GM18511 (cell line): ENCODE measurements at regions not wholly inside any gene's neighbourhood (a gene's known extent, or its start where the extent isn't known, plus 50 kb on each side); places are given as distances from the start of the nearest gene placed in this dataset.

Source experiments
- ATAC-seq: cut with Tn5 transposase; IDR thresholded peaks from one replicate; pipeline ENCODE4 v1.9.1; 2021; ENCODE audit warnings: mild to moderate bottlenecking, moderate library complexity; ENCODE audit not compliant: unreplicated experiment

DNA sequence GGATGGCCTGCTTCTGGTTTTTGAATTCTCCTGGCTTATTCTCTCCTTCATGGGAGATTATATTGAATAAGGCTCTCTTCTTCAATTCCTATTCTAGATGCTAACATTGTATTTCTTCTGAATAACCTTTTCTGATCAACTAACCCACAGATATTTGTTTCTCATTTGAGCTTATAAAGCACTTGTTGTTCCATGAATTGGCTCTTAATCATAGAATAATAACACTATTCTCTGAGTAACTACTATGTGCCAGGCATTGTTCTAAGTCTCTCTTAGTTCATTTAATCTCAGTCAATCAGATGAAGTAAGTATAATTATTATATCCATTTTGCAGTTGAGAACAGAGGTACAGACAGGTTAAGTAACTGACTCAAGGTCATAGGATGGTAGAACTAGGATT lies 136.3 kb upstream of the MLIP start:
- ATAC-seq, result no peak

- ATAC-seq, result no peak
Measured at GRCh38 chr6:53975941-53976615, 135.2 kb upstream of the MLIP start.

GRCh38 chr6:53977551-53977950 lies 133.7 kb upstream of the MLIP start:
- no peak for ATAC-seq

DNA sequence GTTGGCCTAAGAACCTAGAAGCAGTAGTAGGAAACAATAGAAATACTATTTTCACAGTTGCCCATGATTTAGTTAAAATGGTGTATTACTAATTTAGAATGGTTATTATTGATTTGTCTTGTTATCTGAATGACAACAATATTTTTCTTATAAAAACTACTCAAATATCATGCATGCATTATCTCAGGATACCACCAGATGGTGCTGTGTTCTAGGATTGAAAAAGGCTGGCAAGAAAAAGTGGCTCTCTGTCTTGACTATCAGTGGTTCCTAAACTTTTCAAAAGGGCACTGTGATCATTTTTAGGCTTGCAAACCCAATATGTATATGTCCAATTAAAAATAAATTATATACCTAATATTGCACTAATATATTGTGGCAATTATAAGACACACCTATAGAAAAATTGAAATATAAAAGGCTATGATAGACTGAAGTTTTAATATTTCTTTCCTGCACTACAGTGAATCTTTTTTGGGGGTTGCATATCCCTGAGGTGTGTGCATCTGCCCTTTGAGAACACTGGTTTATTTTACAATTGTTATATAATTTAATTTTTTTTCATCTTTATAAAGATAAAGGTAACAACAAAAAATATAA lies 131.7 kb upstream of the MLIP start:
- ATAC-seq, result peak; percentile 61

DNA sequence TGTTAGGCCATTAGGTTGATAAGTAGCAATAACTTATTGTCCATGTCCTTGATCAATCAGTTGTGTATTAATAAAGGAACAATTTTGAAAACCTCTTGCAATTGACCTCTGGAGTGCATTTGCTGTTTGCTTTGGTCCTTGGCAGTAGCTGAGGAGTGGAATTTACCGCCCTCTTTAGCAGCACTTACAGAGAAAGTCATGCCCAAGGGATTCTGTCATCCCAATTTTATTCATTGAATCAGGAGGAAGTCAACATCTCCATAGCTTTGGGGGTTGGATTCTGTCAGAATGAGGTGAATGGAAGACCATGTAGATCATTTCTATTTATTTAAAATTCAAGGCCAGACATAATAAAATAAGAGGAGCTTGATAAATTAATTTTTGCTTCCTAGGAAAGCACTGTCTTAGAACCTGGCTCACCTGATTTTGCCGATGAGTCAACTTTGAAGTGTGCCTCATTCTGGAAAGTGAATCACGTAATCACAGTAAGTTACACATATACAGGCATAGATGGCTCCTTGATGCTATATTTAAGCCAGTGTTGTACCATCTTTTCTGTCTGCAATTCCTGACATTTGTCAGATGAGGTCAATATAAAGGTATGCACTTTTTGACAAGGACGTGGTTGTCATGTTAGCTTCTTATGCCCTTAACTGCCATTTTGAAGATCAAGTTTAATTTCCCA lies 128.7 kb upstream of the MLIP start:
- no peak for ATAC-seq

DNA sequence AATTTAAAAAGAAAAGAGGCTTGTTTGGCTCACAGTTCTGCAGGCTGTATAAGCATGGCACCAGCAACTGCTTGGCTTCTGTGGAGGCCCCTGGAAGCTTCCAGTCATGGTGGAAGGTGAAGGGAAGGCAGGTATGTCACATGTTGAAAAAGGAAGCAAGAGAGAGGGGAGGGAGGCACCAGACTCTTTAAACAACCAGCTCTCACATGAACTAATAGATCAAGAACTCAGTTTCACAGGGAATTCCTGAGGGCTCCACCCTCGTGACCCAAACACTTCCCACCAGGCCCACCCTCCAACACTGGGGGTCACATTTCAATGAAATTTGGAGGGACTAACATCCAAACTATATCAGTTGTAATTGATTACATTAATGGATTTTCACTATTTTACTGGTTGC lies 127.9 kb upstream of the MLIP start:
- ATAC-seq, result no peak

GRCh38 chr6:53984163-53984562 lies 127.1 kb upstream of the MLIP start:
- no peak for ATAC-seq

- ATAC-seq, result no peak
Measured at GRCh38 chr6:53984581-53984980, 126.7 kb upstream of the MLIP start.

GRCh38 chr6:53985366-53985765 lies 125.9 kb upstream of the MLIP start:
- ATAC-seq, result no peak

GRCh38 chr6:53986165-53986720 lies 125.0 kb upstream of the MLIP start:
- ATAC-seq, result peak; percentile 63

DNA sequence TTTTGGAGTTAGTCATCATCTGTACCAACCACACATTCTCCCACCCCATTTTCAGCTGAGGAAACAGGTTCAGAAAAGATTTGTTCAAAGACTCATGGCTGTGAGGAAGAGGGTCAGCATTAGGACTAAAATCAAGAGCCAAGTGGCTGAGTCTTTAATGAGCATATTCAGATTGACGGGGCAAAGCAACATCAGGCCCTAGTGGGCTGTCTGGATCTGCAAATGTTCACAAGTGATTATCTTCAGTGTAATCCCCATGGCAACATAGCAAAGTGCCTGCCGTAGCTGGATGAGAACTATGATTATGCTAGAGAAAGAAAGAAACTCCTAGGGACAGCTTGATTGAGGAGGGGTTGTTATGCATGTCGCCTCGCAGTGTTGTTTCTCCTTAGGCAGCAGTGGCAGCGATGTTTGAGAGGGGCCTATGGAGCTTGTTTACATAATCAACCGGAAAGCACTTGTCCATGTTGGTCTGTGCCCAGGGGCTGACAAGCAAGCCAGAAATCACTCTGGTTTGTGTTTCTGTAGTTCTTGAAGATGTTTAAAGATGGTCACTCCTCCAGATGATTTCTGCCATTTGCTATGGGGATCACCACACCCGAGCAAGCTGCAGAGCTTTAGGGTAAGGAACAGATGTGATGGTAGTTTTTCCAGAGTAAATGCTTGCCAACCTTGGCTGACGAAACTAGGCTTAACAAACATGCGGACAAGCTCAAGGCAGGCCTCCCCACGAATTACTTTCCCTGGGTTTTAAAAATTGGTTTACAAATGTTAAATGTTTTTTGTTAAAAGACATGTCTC lies 124.3 kb upstream of the MLIP start:
- no peak for ATAC-seq

DNA sequence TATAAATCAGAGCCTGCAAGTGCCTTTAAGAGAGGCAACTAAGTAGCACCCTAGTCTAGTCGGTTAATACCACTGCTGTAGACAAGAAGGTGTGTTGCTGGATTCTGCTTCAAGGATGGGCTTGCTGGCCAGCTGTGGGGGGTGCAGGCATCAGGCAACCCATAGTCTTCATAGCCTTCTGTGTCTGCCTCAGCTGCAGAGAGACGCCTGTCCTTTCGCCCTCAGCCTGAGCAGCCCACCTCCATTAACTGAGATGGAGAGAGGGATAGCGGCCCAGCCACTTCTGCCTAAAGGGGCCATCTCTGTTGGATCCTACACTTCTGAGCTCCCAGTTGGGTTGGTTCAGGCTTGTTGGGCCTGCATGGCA lies 123.7 kb upstream of the MLIP start:
- no peak for ATAC-seq

- no peak for ATAC-seq
Measured at GRCh38 chr6:53989504-53989903, 121.7 kb upstream of the MLIP start.

DNA sequence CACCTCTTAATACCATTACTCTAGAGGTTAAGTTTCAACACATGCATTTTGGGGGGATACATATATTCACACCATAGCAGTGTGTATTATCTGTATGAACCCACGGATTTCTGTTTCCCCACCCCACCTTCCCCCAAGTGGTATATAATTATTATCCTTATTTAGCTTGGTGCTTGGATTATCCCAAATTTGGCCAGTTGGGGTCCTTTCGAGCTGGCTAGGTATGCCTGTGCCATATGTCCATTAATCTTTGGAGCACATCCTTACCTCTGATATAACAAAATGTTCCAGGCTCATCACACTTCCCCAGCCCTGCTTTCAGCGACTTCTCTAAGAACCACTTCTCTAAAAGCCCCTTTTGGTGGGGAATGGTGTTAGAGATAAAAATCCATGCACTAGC lies 118.7 kb upstream of the MLIP start:
- ATAC-seq, result no peak

DNA sequence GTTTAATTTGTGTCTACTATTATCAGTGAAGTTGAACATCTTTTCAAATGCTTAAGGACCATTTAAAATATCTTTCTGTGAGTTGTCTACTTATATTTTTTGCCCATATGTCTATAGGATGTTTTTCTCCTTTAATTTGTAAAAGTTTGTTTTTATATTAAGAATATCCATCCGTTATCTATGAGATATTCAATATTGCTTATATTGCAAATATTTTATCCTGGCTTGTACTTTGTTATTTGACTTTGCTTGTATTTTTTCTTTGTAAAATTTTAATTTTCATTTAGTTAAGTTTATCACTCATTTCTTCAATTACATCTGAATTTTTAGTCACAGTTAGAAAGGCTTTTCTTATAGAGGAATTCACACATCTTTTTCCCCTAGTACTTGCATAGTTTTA lies 117.0 kb upstream of the MLIP start:
- ATAC-seq, result no peak

DNA sequence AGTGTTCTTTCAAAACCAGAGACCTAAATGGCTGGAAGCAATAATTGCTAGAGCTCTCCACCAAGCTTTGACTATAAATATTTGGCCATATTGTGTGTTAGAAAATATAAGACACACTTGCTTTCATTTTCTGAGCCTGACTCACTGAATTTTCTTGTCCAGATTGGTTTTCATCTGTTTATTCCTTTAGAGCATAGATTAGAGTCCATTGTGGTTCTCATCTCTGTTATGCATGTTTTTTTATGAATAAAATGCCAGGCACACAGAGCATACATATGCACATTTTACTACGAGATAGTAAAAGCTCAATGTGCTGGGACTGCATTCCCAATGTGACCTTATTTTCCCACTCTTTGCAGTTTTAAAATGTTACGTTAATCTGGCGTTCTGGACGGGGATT lies 115.3 kb upstream of the MLIP start:
- no peak for ATAC-seq

- no peak for ATAC-seq
Measured at GRCh38 chr6:53998303-53998702, 112.9 kb upstream of the MLIP start.

- no peak for ATAC-seq
Measured at GRCh38 chr6:53999088-53999755, 112.0 kb upstream of the MLIP start.

DNA sequence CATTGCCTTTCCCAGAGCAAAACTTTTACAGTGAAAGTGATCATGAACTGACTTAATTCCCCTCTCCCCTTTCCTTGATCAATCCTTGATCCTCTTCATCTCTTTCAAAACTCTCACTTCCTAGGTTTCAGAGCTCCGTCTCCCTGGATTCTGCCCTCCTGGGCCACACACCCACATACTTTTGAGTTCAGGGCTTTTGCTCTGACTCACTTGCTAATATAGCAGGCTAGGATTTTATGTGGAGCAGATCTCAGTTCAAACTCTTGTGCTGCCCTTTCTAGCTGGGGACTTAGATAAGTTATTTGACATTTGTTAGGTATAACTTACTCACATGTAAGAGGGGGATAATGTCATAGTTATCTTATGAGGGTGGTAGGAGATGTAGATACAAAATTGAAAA lies 109.1 kb upstream of the MLIP start:
- ATAC-seq, result no peak

- ATAC-seq, result no peak
Measured at GRCh38 chr6:54003316-54003715, 107.9 kb upstream of the MLIP start.

- ATAC-seq, result no peak
Measured at GRCh38 chr6:54008589-54008988, 102.7 kb upstream of the MLIP start.
